ENCODE measurements at regions not wholly inside any gene's neighbourhood (a gene's known extent, or its start where the extent isn't known, plus 50 kb on each side); places are given as distances from the start of the nearest gene placed in this dataset.

DNA sequence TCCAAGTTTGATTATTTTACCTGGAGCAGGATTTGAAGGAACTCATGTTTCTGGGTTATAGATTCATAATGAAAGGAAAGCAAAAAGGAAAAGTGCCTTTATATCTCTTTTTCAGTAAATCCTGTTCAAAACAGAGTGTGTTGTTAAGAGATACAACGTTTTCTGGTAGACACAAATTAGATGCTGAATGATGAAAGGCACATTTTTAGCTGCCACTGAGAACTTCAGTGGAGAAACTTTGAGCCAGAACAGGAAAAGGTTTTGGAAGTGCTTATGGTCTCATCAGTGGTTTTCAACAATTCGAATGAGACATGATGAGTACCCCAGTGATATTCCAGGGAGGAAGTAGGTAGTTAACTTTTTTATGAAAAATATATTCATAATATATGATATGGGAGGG is 338.0 kb upstream of the C1orf87 start:
- H3K4me1 ChIP-seq, result peaks cover 0 to 5% of the 10 kb centered on the region in 2 donors
- H3K27ac ChIP-seq, result no peak overlapping the region
- no peak overlapping the region for H3K4me3 ChIP-seq
- DNase-seq (ENCODE audit: low spot score in 2 of 2), result no peak
- TF ChIP-seq CTCF (IDR thresholded peaks at IDR 0.05), result no peak
- intact Hi-C loops (cut with DNase I), result no loop called here
- H3K27me3 ChIP-seq, result no peaks in the 10 kb centered on the region
- no peaks in the 10 kb centered on the region for H3K9me3 ChIP-seq
- no peaks in the 10 kb centered on the region for H3K36me3 ChIP-seq

DNA sequence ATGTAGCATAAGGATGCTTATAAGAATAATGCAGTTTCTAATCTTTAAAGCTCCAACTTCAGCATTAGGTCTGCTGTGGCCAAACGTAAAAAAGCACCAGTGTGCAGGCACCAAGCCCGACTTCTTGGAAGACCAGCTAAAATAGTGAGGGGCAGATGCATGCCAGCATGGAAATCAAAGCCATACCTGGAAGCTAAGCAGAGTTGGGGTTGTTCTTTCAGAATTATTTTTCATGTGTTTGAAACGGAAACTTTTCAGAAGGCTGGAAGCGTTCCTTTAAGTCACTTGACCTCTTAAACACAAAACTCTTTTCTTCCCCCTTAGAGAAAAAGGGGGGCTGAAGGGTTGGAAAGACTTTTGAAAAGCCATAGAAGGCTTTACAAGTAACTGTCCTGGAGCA is 329.2 kb upstream of the C1orf87 start:
- H3K36me3 ChIP-seq, result no peaks in the 10 kb centered on the region
- TF ChIP-seq CTCF (IDR thresholded peaks at IDR 0.05), result no peak

DNA sequence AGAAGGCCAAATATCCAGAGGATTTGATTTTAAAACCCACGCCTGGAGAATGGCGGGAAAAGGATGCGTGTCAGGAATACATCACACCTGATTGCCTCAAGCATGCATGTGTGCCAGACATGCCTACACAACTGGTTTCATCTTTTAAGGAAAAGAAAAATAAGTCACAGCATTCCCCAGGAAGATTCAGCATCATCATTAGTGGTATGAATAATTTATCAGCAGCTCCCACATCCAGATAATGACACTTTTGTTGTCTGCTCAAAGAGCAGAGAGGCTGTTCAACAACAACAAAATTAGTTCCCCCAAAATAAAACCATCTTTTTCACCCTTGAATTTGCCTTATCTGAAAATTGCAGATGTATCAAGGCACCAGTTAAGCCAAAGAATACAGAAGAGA is 328.6 kb upstream of the C1orf87 start:
- Histone ChIP-seq H3K9me3 (no peaks in the 10 kb centered on the region), H3K27me3 (no peaks in the 10 kb centered on the region), H3K27ac (no peak overlapping the region), H3K4me1 (no peaks in the 10 kb centered on the region), H3K4me3 (no peak overlapping the region), H3K36me3 (no peaks in the 10 kb centered on the region)
- intact Hi-C loops (cut with DNase I), result no loop called here
- no peak for DNase-seq (ENCODE audit: low spot score in 2 of 2)
- TF ChIP-seq CTCF (IDR thresholded peaks at IDR 0.05), result no peak

More for the DNA sequence above, 329.2 kb upstream of the C1orf87 start:
- Histone ChIP-seq H3K4me3 (no peak overlapping the region), H3K4me1 (no peaks in the 10 kb centered on the region), H3K9me3 (no peaks in the 10 kb centered on the region), H3K27me3 (no peaks in the 10 kb centered on the region), H3K27ac (no peak overlapping the region)
- no peak for DNase-seq (ENCODE audit: low spot score in 2 of 2)
- intact Hi-C loops (cut with DNase I), result no loop called here

DNA sequence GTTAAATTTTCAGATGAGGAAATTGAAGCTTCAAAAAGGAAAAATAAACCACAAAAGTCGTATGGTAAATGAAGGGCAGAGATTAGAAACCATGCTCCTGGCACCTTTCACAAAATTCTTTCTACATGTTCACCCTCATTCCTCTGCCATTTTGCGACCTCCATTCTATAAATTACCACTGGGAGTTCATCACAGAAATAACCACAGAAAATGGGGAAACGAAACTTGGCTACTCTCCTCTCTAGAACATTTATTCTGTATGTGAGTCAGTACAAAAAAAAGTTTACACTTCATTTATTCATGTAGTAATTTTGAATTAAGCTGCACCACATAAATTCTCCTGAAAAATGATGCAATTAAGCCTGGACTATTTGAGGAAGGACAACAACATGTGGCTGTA is 320.9 kb upstream of the C1orf87 start:
- Histone ChIP-seq H3K36me3 (no peaks in the 10 kb centered on the region), H3K9me3 (no peaks in the 10 kb centered on the region), H3K27me3 (no peaks in the 10 kb centered on the region), H3K4me1 (no peaks in the 10 kb centered on the region), H3K27ac (no peak overlapping the region), H3K4me3 (no peak overlapping the region)
- DNase-seq (ENCODE audit: low spot score in 2 of 2), result no peak
- intact Hi-C loops (cut with DNase I), result no loop called here
- no peak for TF ChIP-seq CTCF (IDR thresholded peaks at IDR 0.05)

DNA sequence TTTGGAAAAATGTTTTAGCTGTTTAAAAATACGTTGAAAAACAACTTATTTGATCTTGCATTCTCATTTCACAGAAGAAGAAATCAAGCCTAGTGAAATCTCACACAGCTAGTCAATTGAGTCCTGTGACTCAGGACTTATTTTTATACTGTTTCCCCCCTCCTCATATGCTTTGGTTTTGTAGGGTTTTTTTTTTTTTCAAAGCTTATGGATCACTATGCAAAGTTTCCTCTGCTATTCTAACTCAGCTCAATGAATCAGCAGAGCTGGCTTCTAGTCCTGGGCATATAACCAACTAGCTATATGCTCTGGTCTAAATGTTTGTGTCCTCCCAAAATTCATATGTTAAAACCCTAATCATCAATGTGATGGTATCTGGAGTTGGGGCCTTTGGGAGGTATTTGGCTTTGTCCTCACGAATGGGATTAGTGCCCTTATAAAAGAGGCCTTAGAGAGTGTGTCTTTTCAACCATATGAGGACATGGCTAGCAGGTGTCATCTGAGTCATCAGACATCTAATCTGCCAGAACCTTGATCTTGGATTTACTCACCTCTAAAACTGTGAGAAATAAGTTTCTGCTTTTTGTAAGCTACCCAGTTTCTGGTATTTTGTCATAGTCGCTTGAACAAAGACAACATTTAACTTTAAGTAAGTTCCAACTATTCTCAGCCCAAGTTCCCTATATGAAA is 317.2 kb upstream of the C1orf87 start:
- Histone ChIP-seq H3K4me3 (no peak overlapping the region), H3K4me1 (peaks cover 0 to 3% of the 10 kb centered on the region in 2 donors), H3K36me3 (no peaks in the 10 kb centered on the region), H3K27me3 (no peaks in the 10 kb centered on the region), H3K27ac (no peak overlapping the region), H3K9me3 (no peaks in the 10 kb centered on the region)
- no peak for DNase-seq (ENCODE audit: low spot score in 2 of 2)
- no peak for TF ChIP-seq CTCF (IDR thresholded peaks at IDR 0.05)
- intact Hi-C loops (cut with DNase I), result no loop called here
